IPS-NIHi11 (cell line): ENCODE measurements at regions not wholly inside any gene's neighbourhood (a gene's known extent, or its start where the extent isn't known, plus 50 kb on each side); places are given as distances from the start of the nearest gene placed in this dataset.
A peak's percentile ranks its signal among the peaks of the same experiment; 100 is the strongest.

Source experiments
- DNase-seq: peaks from one replicate; pipeline ENCODE4 v3.0.0; 2012; ENCODE audit warnings: mixed read lengths, low spot score

GRCh38 chr10:78516236-78516635 lies 482.6 kb downstream of the RPS24 start:
- DNase-seq, result no peak

GRCh38 chr10:78516756-78517155 lies 483.1 kb downstream of the RPS24 start:
- DNase-seq, result no peak

GRCh38 chr10:78518224-78518623 lies 484.6 kb downstream of the RPS24 start:
- DNase-seq, result no peak

GRCh38 chr10:78520737-78521430 lies 487.2 kb downstream of the RPS24 start:
- peak; percentile 52 for DNase-seq

GRCh38 chr10:78523453-78523852 lies 489.8 kb downstream of the RPS24 start:
- no peak for DNase-seq

GRCh38 chr10:78524342-78524741 lies 490.7 kb downstream of the RPS24 start:
- no peak for DNase-seq

- no peak for DNase-seq
Measured at GRCh38 chr10:78524941-78525340, 491.3 kb downstream of the RPS24 start.

- no peak for DNase-seq
Measured at GRCh38 chr10:78526347-78526746, 492.7 kb downstream of the RPS24 start.

GRCh38 chr10:78527296-78527695 lies 493.6 kb downstream of the RPS24 start:
- no peak for DNase-seq

GRCh38 chr10:78528749-78529204 lies 495.1 kb downstream of the RPS24 start:
- no peak for DNase-seq

- DNase-seq, result no peak
Measured at GRCh38 chr10:78529262-78529661, 495.6 kb downstream of the RPS24 start.

- no peak for DNase-seq
Measured at GRCh38 chr10:78531088-78531487, 497.4 kb downstream of the RPS24 start.

GRCh38 chr10:78532480-78533042 lies 498.9 kb downstream of the RPS24 start:
- DNase-seq, result no peak

GRCh38 chr10:78533098-78533497 lies 499.4 kb downstream of the RPS24 start:
- DNase-seq, result no peak

GRCh38 chr10:78533776-78534175 lies 500.1 kb downstream of the RPS24 start:
- DNase-seq, result no peak

GRCh38 chr10:78535716-78536218 lies 502.1 kb downstream of the RPS24 start:
- DNase-seq, result no peak

GRCh38 chr10:78537018-78537417 lies 503.4 kb downstream of the RPS24 start:
- DNase-seq, result no peak

GRCh38 chr10:78539247-78539766 lies 505.6 kb downstream of the RPS24 start:
- DNase-seq, result no peak

- DNase-seq, result no peak
Measured at GRCh38 chr10:78540355-78541076, 506.9 kb downstream of the RPS24 start.

- no peak for DNase-seq
Measured at GRCh38 chr10:78541481-78542140, 507.9 kb downstream of the RPS24 start.

GRCh38 chr10:78542141-78542489 lies 508.5 kb downstream of the RPS24 start:
- DNase-seq, result no peak

GRCh38 chr10:78542521-78542920 lies 508.9 kb downstream of the RPS24 start:
- no peak for DNase-seq
